ENCODE measurements at regions not wholly inside any gene's neighbourhood (a gene's known extent, or its start where the extent isn't known, plus 50 kb on each side); places are given as distances from the start of the nearest gene placed in this dataset.

- TF ChIP-seq CTCF (conservative IDR thresholded peaks at IDR 0.05; ENCODE audit: low read depth, low read length) = no peak
- no peak for TF ChIP-seq EZH2 (IDR thresholded peaks at IDR 0.05; ENCODE audit: low read length, unreplicated experiment)
These were observed 194.0 kb downstream of the AJAP1 start for GRCh38 chr1:4848431-4848830.
